DND-41 (cell line): ENCODE measurements at regions not wholly inside any gene's neighbourhood (a gene's known extent, or its start where the extent isn't known, plus 50 kb on each side); places are given as distances from the start of the nearest gene placed in this dataset.
A peak's percentile ranks its signal among the peaks of the same experiment; 100 is the strongest.

Source experiments
- ATAC-seq: fragments of 200-7000 bp; cut with Tn5 transposase; 3 replicates; pipeline ENCODE4 v1.9.1; 2021; ENCODE audit warnings: low read depth; ENCODE audit not compliant: insufficient read depth
- DNase-seq: peaks from one replicate; pipeline ENCODE4 v3.0.0-alpha.2; 2020
- H2AFZ ChIP-seq: 2 replicates; pipeline ENCODE4 v1.6.0; 2012; ENCODE audit warnings: low read depth, low read length
- H3K27ac ChIP-seq: 2 replicates; pipeline ENCODE4 v1.5.1; 2012; ENCODE audit warnings: low read length, inconsistent platforms
- H3K27me3 ChIP-seq: fragments of 200-600 bp; sonication (generic); 2 replicates; pipeline ENCODE4 v1.6.0; 2012; ENCODE audit warnings: low read length, mild to moderate bottlenecking, inconsistent platforms; ENCODE audit not compliant: insufficient read depth, poor library complexity
- H3K36me3 ChIP-seq: 2 replicates; pipeline ENCODE4 v1.5.1; 2012; ENCODE audit warnings: low read length, inconsistent platforms; ENCODE audit not compliant: insufficient read depth
- H3K4me1 ChIP-seq: 2 replicates; pipeline ENCODE4 v1.5.1; 2012; ENCODE audit warnings: mild to moderate bottlenecking, low read length; ENCODE audit not compliant: insufficient read depth
- H3K4me2 ChIP-seq: 2 replicates; pipeline ENCODE4 v1.6.0; 2012; ENCODE audit warnings: mild to moderate bottlenecking, moderate library complexity, low read length, inconsistent platforms; ENCODE audit not compliant: insufficient read depth
- H3K4me3 ChIP-seq, 2 experiments: fragments of 200-600 bp in 1 of 2; shearing (Covaris generic) in 1 of 2; 2 replicates each; pipeline ENCODE4 v1.5.1; 2012 to 2016; ENCODE audit warnings: inconsistent platforms in 2 of 2, low read length in 2 of 2, mild to moderate bottlenecking in 2 of 2, low read depth in 1 of 2, moderate library complexity in 1 of 2
- H3K79me2 ChIP-seq: 2 replicates; pipeline ENCODE4 v1.6.0; 2012; ENCODE audit warnings: low read length, inconsistent platforms; ENCODE audit not compliant: insufficient read depth
- H3K9ac ChIP-seq: 2 replicates; pipeline ENCODE4 v1.6.0; 2012; ENCODE audit warnings: low read depth, mild to moderate bottlenecking, inconsistent platforms, low read length, moderate library complexity
- H3K9me3 ChIP-seq: 2 replicates; pipeline ENCODE4 v1.5.1; 2012; ENCODE audit warnings: low read length, moderate library complexity, mild to moderate bottlenecking, inconsistent platforms; ENCODE audit not compliant: insufficient read depth, severe bottlenecking
- H4K20me1 ChIP-seq: 2 replicates; pipeline ENCODE4 v1.6.0; 2012; ENCODE audit warnings: low read length; ENCODE audit not compliant: insufficient read depth
- CTCF ChIP-seq: IDR thresholded peaks from 2 replicates; pipeline ENCODE4 v1.5.1; 2012; ENCODE audit warnings: borderline replicate concordance, low read length, moderate library complexity, mild to moderate bottlenecking; ENCODE audit not compliant: poor library complexity, severe bottlenecking; ENCODE audit errors: extremely low read depth
- EZH2 ChIP-seq: IDR thresholded peaks from 3 replicates; pipeline ENCODE4 v1.6.1; 2012; ENCODE audit warnings: borderline replicate concordance, low read depth, mild to moderate bottlenecking, moderate library complexity, low read length, inconsistent platforms; ENCODE audit not compliant: severe bottlenecking

GRCh38 chr3:145176907-145177306, 984.1 kb downstream of the PLOD2 start:
- Histone ChIP-seq H3K4me2 (no peak overlapping the region), H3K36me3 (no peaks in the 10 kb centered on the region), H3K27me3 (no peaks in the 10 kb centered on the region), H3K4me1 (peaks cover 5% of the 10 kb centered on the region; the same call in 1 of the 2 replicates), H3K4me3 (no peak overlapping the region), H3K27ac (no peak overlapping the region), H2AFZ (no peak overlapping the region), H4K20me1 (no peaks in the 10 kb centered on the region), H3K9ac (no peak overlapping the region), H3K79me2 (no peaks in the 10 kb centered on the region), H3K9me3 (no peaks in the 10 kb centered on the region)
- TF ChIP-seq EZH2 = no peak
- ATAC-seq (no peak), DNase-seq (no peak)

- no peaks in the 10 kb centered on the region for H3K79me2 ChIP-seq
- no peak overlapping the region for H3K9ac ChIP-seq
- no peaks in the 10 kb centered on the region for H3K36me3 ChIP-seq
- DNase-seq (no peak), ATAC-seq (no peak)
- TF ChIP-seq CTCF (no peak), EZH2 (no peak)
- H3K4me2 ChIP-seq = no peak overlapping the region
- H3K27me3 ChIP-seq = no peaks in the 10 kb centered on the region
- H3K4me1 ChIP-seq = peaks cover 5% of the 10 kb centered on the region; the same call in 1 of the 2 replicates
- H4K20me1 ChIP-seq = no peaks in the 10 kb centered on the region
- H3K4me3 ChIP-seq = no peak overlapping the region
- no peak overlapping the region for H2AFZ ChIP-seq
- H3K9me3 ChIP-seq = no peaks in the 10 kb centered on the region
- H3K27ac ChIP-seq = no peak overlapping the region
Measured at GRCh38 chr3:145177828-145178227, 983.2 kb downstream of the PLOD2 start.

- H3K4me2 ChIP-seq = peak overlapping the region; percentile 36; the same call in 1 of the 2 replicates
- H3K9ac ChIP-seq = no peak overlapping the region
- H3K79me2 ChIP-seq = no peaks in the 10 kb centered on the region
- H2AFZ ChIP-seq = no peak overlapping the region; the same call in 1 of the 2 replicates
- H3K27me3 ChIP-seq = no peaks in the 10 kb centered on the region
- no peaks in the 10 kb centered on the region for H3K36me3 ChIP-seq
- H3K4me3 ChIP-seq = no peak overlapping the region
- H3K9me3 ChIP-seq = no peaks in the 10 kb centered on the region
- no peak for ATAC-seq
- no peaks in the 10 kb centered on the region for H4K20me1 ChIP-seq
- H3K4me1 ChIP-seq = peaks cover 5% of the 10 kb centered on the region; the same call in 1 of the 2 replicates
- TF ChIP-seq CTCF (no peak), EZH2 (no peak)
- DNase-seq = no peak
- H3K27ac ChIP-seq = no peak overlapping the region
Measured at GRCh38 chr3:145182196-145182911, 978.6 kb downstream of the PLOD2 start.

- Histone ChIP-seq H3K79me2 (no peaks in the 10 kb centered on the region), H3K4me1 (peaks cover 5% of the 10 kb centered on the region; the same call in 1 of the 2 replicates), H3K9me3 (no peaks in the 10 kb centered on the region), H3K27me3 (no peaks in the 10 kb centered on the region), H2AFZ (no peak overlapping the region), H3K36me3 (no peaks in the 10 kb centered on the region), H4K20me1 (no peaks in the 10 kb centered on the region), H3K4me2 (no peak overlapping the region), H3K27ac (no peak overlapping the region), H3K4me3 (no peak overlapping the region), H3K9ac (no peak overlapping the region)
- no peak for TF ChIP-seq EZH2
- no peak for TF ChIP-seq CTCF
- ATAC-seq (no peak), DNase-seq (no peak)
Measured at GRCh38 chr3:145183261-145183660, 977.7 kb downstream of the PLOD2 start.
